ENCODE measurements at regions not wholly inside any gene's neighbourhood (a gene's known extent, or its start where the extent isn't known, plus 50 kb on each side); places are given as distances from the start of the nearest gene placed in this dataset.
"Not testable (repeated sequence)": the region's sequence is repeated elsewhere in the genome, so short reads cannot be mapped to it uniquely, and the experiment has no call there.

- TF ChIP-seq EP300 (IDR thresholded peaks at IDR 0.05) (no peak), POLR2A (IDR thresholded peaks at IDR 0.05) (no peak)
- H3K9me3 ChIP-seq, result peaks cover 0 to 17% (median 0%) of the 10 kb centered on the region in 4 donors
- WGBS, 2 donors, result 61 to 71% methylated on average over 5 of the region's 5 CpGs
Observed at GRCh38 chr14:46444666-46445065, 206.9 kb downstream of the RPL10L start.

GRCh38 chr14:46433381-46433780 lies 218.2 kb downstream of the RPL10L start:
- TF ChIP-seq CTCF (IDR thresholded peaks at IDR 0.05) (no peak), EP300 (IDR thresholded peaks at IDR 0.05) (no peak), POLR2A (IDR thresholded peaks at IDR 0.05) (no peak)
- DNase-seq (ENCODE audit: low spot score in 2 of 2), result no peak
- Histone ChIP-seq H3K27me3 (no peaks in the 10 kb centered on the region), H3K4me1 (no peaks in the 10 kb centered on the region), H3K9me3 (no peaks in the 10 kb centered on the region), H3K4me3 (no peak overlapping the region), H3K36me3 (no peaks in the 10 kb centered on the region), H3K27ac (no peak overlapping the region)
- WGBS, 2 donors, result 94 to 95% methylated on average over 3 of the region's 3 CpGs

More at GRCh38 chr14:46444666-46445065, 206.9 kb downstream of the RPL10L start:
- Histone ChIP-seq H3K4me3 (no peak overlapping the region), H3K27ac (no peak overlapping the region), H3K4me1 (no peaks in the 10 kb centered on the region), H3K36me3 (no peaks in the 10 kb centered on the region), H3K27me3 (no peaks in the 10 kb centered on the region)
- DNase-seq (ENCODE audit: low spot score in 2 of 2), result no peak

DNA sequence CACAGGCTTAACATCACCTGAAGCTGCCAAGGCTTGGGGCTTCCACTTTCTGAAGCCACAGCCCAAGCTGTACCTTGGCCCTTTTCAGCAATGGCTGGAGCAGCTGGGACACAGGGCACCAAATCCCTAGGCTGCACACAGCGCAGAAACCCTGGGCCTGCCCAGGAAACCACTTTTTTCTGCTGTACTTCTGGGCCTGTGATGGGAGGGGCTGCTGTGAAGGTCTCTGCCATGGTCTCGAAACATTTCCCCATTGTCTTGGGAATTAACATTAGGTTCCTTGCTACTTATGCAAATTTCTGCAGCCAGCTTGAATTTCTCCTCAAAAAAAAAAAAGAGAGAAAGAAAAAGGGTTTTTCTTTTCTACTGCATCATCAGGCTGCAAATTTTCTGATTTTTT lies 219.1 kb downstream of the RPL10L start:
- no peak overlapping the region for H3K27ac ChIP-seq
- no peak overlapping the region for H3K4me3 ChIP-seq
- no peak for DNase-seq (ENCODE audit: low spot score in 2 of 2)
- H3K9me3 ChIP-seq, result no peaks in the 10 kb centered on the region
- TF ChIP-seq CTCF (IDR thresholded peaks at IDR 0.05) (no peak), EP300 (IDR thresholded peaks at IDR 0.05) (no peak), POLR2A (IDR thresholded peaks at IDR 0.05) (no peak)
- no peaks in the 10 kb centered on the region for H3K27me3 ChIP-seq
- no peaks in the 10 kb centered on the region for H3K4me1 ChIP-seq
- WGBS, 2 donors, result 64 to 71% methylated on average over 2 of the region's 2 CpGs
- H3K36me3 ChIP-seq, result no peaks in the 10 kb centered on the region

DNA sequence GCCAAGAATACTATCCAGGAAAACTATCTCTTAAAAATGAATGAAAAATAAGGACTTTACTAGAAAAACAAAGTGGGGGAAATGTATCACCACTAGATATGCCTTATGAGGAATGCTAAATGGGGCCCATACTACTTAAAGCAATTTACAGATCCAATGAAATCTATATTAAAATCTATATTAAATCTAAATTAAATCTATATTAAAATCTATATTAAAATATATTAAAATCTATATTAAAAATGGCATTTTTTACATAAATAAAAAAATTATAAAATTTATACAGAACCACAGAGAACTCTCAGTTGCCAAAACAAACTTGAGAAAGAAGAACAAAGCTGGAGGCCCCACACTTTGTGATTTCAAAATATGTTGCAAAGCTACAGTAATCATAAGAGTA lies 234.5 kb downstream of the RPL10L start:
- Histone ChIP-seq H3K27ac (no peak overlapping the region), H3K4me1 (no peaks in the 10 kb centered on the region), H3K9me3 (peaks cover 0 to 20% (median 0%) of the 10 kb centered on the region in 4 donors), H3K36me3 (no peaks in the 10 kb centered on the region), H3K27me3 (no peaks in the 10 kb centered on the region), H3K4me3 (no peak overlapping the region)
- TF ChIP-seq POLR2A (IDR thresholded peaks at IDR 0.05) (no peak), EP300 (IDR thresholded peaks at IDR 0.05) (no peak), CTCF (IDR thresholded peaks at IDR 0.05) (no peak)
- DNase-seq (ENCODE audit: low spot score in 2 of 2), result no peak

- TF ChIP-seq POLR2A (IDR thresholded peaks at IDR 0.05) (no peak), CTCF (IDR thresholded peaks at IDR 0.05) (no peak), EP300 (IDR thresholded peaks at IDR 0.05) (no peak)
- no peak overlapping the region for H3K27ac ChIP-seq
- H3K9me3 ChIP-seq, result no peaks in the 10 kb centered on the region
- no peaks in the 10 kb centered on the region for H3K27me3 ChIP-seq
- peaks cover 0 to 7% (median 0%) of the 10 kb centered on the region in 4 donors for H3K4me1 ChIP-seq
- no peak overlapping the region for H3K4me3 ChIP-seq
- no peaks in the 10 kb centered on the region for H3K36me3 ChIP-seq
- WGBS, 2 donors, result 24 to 33% methylated on average over 2 of the region's 2 CpGs
- DNase-seq (ENCODE audit: low spot score in 2 of 2), result no peak
Observed at GRCh38 chr14:46404865-46405811, 246.4 kb downstream of the RPL10L start.

GRCh38 chr14:46402001-46402690 lies 249.4 kb downstream of the RPL10L start:
- H3K27ac ChIP-seq; H3K27me3 ChIP-seq; H3K9me3 ChIP-seq; H3K4me3 ChIP-seq; H3K36me3 ChIP-seq; DNase-seq (ENCODE audit: low spot score in 2 of 2); H3K4me1 ChIP-seq: not testable (repeated sequence)
- WGBS, 2 donors, result 90 to 91% methylated on average over 18 of the region's 18 CpGs
